HG02588 (cell line): ENCODE measurements at regions not wholly inside any gene's neighbourhood (a gene's known extent, or its start where the extent isn't known, plus 50 kb on each side); places are given as distances from the start of the nearest gene placed in this dataset.
"Not testable (repeated sequence)": the region's sequence is repeated elsewhere in the genome, so short reads cannot be mapped to it uniquely, and the experiment has no call there.

ENCODE experiments used
- ATAC-seq: cut with Tn5 transposase; IDR thresholded peaks from one replicate; pipeline ENCODE4 v1.9.1; 2021; ENCODE audit warnings: mild to moderate bottlenecking, moderate library complexity; ENCODE audit not compliant: unreplicated experiment

- no peak for ATAC-seq
Observed at GRCh38 chr7:81075150-81075549, 156.3 kb upstream of the SEMA3C start.

- no peak for ATAC-seq
Observed at GRCh38 chr7:81074406-81074805, 155.6 kb upstream of the SEMA3C start.

DNA sequence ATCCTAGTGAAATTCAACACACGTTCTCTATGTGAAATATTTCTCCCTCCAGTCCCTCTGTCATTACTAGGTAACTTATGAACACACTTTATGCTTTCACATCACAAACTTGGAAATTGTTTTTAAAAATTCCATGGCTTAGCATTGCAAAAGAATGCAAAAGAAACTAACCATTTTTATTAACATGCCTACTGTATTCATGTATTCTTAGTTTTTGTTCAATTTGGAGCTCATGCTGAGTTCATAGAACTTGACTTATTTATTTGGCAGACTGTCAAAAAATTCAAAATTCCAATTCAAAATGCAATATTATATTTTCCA is 155.0 kb upstream of the SEMA3C start:
- no peak for ATAC-seq

DNA sequence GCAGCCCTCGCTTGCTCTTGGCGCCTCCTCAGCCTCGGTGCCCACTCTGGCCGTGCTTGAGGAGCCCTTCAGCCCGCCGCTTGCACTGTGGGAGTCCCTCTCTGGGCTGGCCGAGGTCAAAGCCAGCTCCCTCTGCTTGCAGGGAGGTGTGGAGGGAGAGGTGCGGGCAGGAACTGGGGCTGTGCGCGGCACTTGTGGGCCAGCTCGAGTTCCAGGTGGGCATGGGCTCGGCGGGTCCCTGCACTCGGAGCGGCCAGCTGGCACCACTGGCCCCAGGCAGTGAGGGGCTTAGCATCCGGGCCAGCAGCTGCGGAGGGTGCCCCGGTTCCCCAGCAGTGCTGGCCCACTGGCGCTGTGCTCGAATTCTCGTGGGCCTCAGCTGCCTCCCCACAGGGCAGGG is 152.1 kb upstream of the SEMA3C start:
- ATAC-seq, result no peak

DNA sequence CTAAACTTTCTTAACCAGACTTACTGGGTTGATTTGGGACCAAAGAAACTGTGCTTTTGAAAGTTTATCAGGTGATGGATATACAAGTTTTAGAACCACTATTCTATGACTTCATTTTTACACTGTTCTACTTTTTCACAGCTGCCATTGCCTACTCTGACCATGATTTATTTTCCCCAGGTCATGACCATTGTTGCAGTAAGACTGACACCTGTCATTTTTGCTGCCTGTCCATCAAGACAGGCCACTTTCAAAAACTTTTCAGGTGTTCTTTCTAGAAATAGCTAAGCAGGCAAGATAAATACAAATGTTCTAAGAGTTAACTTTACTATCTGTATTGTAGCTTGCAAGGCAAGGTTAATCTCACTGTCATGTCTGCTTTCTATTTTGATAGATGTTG is 147.9 kb upstream of the SEMA3C start:
- no peak for ATAC-seq

- no peak for ATAC-seq
Observed at GRCh38 chr7:81064426-81064825, 145.6 kb upstream of the SEMA3C start.

- no peak for ATAC-seq
Observed at GRCh38 chr7:81062755-81063154, 143.9 kb upstream of the SEMA3C start.

DNA sequence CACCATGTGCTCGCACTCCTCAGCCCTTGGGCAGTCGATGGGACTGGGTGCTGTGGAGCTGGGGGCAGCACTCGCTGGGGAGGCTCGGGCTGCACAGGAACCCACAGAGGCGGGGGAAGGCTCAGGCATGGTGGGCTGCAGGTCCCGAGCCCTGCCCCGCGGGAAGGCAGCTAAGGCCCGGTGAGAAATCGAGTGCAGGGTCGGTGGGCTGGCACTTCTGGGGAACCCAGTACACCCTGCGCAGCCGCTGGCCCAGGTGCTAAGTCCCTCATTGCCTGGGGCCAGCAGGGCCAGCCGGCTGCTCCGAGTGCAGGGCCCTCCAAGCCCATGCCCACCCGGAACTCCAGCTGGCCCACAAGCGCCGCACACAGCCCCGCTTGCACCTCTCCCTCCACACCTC is 138.6 kb upstream of the SEMA3C start:
- ATAC-seq, result not testable (repeated sequence)

- ATAC-seq, result no peak
Observed at GRCh38 chr7:81053623-81054022, 134.8 kb upstream of the SEMA3C start.

DNA sequence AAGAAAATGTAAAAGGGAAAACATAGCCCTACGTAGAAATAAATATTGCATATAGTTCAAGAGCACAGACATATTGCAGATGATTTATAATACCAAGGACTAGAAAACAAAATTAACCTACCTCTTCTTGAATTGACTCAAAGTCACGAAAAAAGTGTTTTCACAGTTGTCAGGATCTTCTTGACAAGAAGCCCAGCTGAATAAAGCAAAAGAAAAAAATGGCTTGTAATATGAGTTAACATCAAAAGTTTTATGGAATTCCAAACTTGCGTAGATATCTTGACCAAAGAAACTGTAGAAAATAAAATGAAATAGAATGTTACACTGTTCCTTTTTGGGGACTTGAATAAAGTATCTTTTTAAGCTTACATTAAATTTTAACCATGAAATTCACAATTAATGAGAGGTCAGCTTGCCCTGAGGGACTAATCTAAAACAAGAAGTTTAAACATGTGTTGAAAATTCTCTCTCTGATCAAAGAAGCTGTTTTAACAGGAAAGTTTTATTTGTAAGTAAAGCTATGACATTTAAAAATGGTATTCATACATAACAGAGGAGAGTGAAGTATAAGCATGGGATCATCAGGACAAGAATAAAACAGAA is 133.1 kb upstream of the SEMA3C start:
- ATAC-seq, result no peak

DNA sequence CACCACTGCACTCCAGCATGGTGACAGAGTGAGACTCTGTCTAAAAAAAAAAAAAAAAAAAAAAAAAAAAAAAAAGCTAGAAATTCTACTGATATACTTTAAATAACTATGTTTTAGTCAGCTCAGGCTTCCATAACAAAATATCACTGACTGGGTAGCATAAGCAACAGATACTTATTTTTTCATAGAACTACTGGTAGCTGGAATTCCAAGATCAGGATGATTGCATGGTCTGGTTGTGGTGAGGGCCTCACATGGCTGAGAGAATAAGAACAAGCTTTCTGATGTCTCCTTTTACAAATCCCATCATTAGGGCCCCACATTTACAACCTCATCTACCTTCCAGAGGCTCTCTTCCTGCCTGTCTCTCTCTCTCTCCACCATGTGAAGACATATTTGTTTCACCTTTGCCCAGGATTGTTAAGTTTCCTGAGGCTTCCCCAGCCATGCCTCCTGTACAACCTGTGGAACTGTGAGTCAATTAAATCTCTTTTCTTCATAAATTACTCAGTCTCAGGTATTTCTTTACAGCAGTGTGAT is 126.7 kb upstream of the SEMA3C start:
- no peak for ATAC-seq

GRCh38 chr7:81042646-81043045 is 123.8 kb upstream of the SEMA3C start:
- ATAC-seq, result not testable (repeated sequence)

DNA sequence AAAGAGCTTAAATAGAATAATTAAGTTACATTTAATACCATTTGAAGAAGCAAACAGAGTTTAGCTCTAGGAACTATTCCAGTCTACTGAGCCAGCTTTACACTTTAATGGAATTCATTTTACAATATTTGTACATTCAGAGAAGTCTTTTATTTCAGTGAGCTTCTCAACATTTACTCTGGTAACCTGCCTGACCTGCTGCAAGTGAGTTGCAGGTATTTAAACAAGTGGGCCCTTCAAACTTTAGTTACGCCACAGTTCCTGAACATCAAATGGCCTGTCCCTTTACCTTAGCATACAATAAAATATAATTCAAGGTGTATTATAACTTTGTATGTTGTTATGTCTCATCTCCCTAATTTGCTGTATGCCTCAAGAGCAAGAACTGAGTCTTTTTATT is 121.6 kb upstream of the SEMA3C start:
- ATAC-seq, result no peak

DNA sequence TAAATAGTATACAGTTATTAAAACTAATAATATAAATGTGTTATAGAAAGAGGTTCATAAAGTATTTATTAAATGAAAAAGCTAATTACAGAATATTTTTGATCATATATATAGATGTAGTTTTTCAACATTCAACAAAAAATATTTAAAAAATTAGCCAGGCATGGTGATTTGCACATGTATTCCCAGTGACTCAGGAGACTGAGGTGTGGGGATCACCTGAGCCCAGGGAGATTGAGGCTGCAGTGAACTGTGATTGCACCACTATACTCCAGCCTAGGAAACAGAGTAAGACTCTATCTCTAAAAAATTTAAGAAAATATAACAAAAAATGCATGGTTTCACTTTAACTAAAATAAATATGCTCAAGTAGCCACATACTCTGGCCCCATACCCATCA is 118.0 kb upstream of the SEMA3C start:
- ATAC-seq, result no peak

- no peak for ATAC-seq
Observed at GRCh38 chr7:81036057-81036456, 117.2 kb upstream of the SEMA3C start.

GRCh38 chr7:81031996-81032395 is 113.1 kb upstream of the SEMA3C start:
- ATAC-seq, result no peak

GRCh38 chr7:81031243-81031642 is 112.4 kb upstream of the SEMA3C start:
- no peak for ATAC-seq

DNA sequence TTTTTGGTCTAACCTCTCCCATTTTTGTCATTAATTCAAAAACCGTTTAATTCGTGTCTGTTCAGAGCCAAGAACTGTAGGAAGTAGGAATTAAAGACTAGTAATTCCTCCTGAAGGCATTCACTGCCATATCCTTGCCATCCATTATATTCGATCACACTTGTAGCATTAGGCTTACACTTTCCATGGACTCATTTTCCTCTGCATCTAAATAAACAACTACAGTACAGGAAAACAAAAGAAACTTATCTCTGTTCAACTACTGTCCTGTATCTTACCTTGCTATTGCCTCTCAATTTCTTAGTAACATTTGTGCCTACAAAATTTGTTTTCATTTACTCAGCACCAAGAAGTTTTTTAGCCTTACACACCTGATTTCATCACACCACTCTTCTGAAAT is 111.6 kb upstream of the SEMA3C start:
- ATAC-seq, result no peak

GRCh38 chr7:81029511-81029910 is 110.7 kb upstream of the SEMA3C start:
- ATAC-seq, result no peak

- ATAC-seq, result no peak
Observed at GRCh38 chr7:81025360-81025759, 106.5 kb upstream of the SEMA3C start.

- ATAC-seq, result no peak
Observed at GRCh38 chr7:81014908-81015307, 96.1 kb upstream of the SEMA3C start.

- ATAC-seq, result no peak
Observed at GRCh38 chr7:81014266-81014665, 95.4 kb upstream of the SEMA3C start.

GRCh38 chr7:81013083-81013817 is 94.4 kb upstream of the SEMA3C start:
- no peak for ATAC-seq
